ENCODE measurements at regions not wholly inside any gene's neighbourhood (a gene's known extent, or its start where the extent isn't known, plus 50 kb on each side); places are given as distances from the start of the nearest gene placed in this dataset.
A peak's percentile ranks its signal among the peaks of the same experiment; 100 is the strongest.

- no peaks in the 10 kb centered on the region for H3K79me2 ChIP-seq (ENCODE audit: control insufficient read depth, insufficient read depth, low read length)
- intact Hi-C loops (cut with micrococcal nuclease) (loop anchor here (1.0 to 10.0 kb wide), 7 partner anchors 52 to 350 kb away; partner anchors contain the start of genes ZEB1 and ZNF438), dilution Hi-C loops (cut with MboI; ENCODE audit: extremely low pct_ligation_motif_present, low sequenced_read_pairs) (no loop called here)
Measured at GRCh38 chr10:31134311-31134952, 102.8 kb upstream of the ZNF438 start.

More at GRCh38 chr10:31134311-31134952, 102.8 kb upstream of the ZNF438 start:
- no peak overlapping the region for H3K4me3 ChIP-seq (replicated peaks in 1 of 3; ENCODE audit: insufficient read depth in 1 of 3, low read depth in 1 of 3, low read length in 3 of 3)
- H3K9ac ChIP-seq (replicated peaks; ENCODE audit: extremely low read depth, insufficient read depth, low read length): peak overlapping the region; percentile 70
- no peaks in the 10 kb centered on the region for H4K20me1 ChIP-seq (replicated peaks; ENCODE audit: control insufficient read depth, extremely low read depth, insufficient read depth, low read length)
- peak overlapping the region; percentile 60 for H3K4me2 ChIP-seq (ENCODE audit: insufficient read depth, low read length)
- ChIA-PET CTCF (interaction anchor here (0.6 to 2.3 kb wide), 6 partner anchors 13 to 413 kb away, joined by 3 to 9 read pairs (median 3); partner anchors contain the start of gene ZNF438), POLR2A (interaction anchor here (0.6 to 0.9 kb wide), 2 partner anchors 101 to 124 kb away, joined by 5 to 11 read pairs; no protein-coding TSS in a partner anchor)
- TF ChIP-seq POLR2AphosphoS5 (IDR thresholded peaks at IDR 0.05; ENCODE audit: insufficient read depth, low read depth, low read length) (peak; percentile 94), FOS (IDR thresholded peaks at IDR 0.05; ENCODE audit: borderline replicate concordance, insufficient read depth, low read length) (peak; percentile 55), POLR2A (IDR thresholded peaks at IDR 0.05; ENCODE audit: low read depth, low read length) (peak; percentile 64), MAX (IDR thresholded peaks at IDR 0.05; ENCODE audit: insufficient read depth, insufficient read length) (no peak), MYC (IDR thresholded peaks at IDR 0.05; ENCODE audit: low read depth, low read length) (no peak), EZH2 (IDR thresholded peaks at IDR 0.05; ENCODE audit: borderline replicate concordance, low read depth, low read length, severe bottlenecking) (no peak), GATA2 (IDR thresholded peaks at IDR 0.05; ENCODE audit: insufficient read depth, insufficient read length, low read depth, low read length) (peak; percentile 30), JUN (IDR thresholded peaks at IDR 0.05; ENCODE audit: borderline replicate concordance, insufficient read depth, insufficient read length, low read depth) (peak; percentile 71)
- TF ChIP-seq, protein P1, sequence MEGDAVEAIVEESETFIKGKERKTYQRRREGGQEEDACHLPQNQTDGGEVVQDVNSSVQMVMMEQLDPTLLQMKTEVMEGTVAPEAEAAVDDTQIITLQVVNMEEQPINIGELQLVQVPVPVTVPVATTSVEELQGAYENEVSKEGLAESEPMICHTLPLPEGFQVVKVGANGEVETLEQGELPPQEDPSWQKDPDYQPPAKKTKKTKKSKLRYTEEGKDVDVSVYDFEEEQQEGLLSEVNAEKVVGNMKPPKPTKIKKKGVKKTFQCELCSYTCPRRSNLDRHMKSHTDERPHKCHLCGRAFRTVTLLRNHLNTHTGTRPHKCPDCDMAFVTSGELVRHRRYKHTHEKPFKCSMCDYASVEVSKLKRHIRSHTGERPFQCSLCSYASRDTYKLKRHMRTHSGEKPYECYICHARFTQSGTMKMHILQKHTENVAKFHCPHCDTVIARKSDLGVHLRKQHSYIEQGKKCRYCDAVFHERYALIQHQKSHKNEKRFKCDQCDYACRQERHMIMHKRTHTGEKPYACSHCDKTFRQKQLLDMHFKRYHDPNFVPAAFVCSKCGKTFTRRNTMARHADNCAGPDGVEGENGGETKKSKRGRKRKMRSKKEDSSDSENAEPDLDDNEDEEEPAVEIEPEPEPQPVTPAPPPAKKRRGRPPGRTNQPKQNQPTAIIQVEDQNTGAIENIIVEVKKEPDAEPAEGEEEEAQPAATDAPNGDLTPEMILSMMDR (IDR thresholded peaks at IDR 0.05; ENCODE audit: extremely low read depth in 1 of 2, insufficient read depth in 1 of 2, low read depth in 1 of 2, low read length in 2 of 2): no peak
- peaks cover 21% of the 10 kb centered on the region for H3K4me1 ChIP-seq (ENCODE audit: control insufficient read depth, extremely low read depth, insufficient read depth, low read length)
- no peaks in the 10 kb centered on the region for H3K27me3 ChIP-seq (ENCODE audit: control insufficient read depth in 2 of 2, insufficient read depth in 2 of 2, low read length in 2 of 2)
- H3K9me1 ChIP-seq (replicated peaks; ENCODE audit: control insufficient read depth, extremely low read depth, insufficient read depth, low read length): no peaks in the 10 kb centered on the region
- FAIRE-seq (peak; percentile 88), DNase-seq (ENCODE audit: low read depth, low spot score) (peak; percentile 79)
- peak overlapping the region; percentile 96 for H3K27ac ChIP-seq (ENCODE audit: insufficient read depth, low read depth, low read length)
- TSS peak; percentile 79 for BruUV-seq (replicated peaks)
- H2AFZ ChIP-seq (ENCODE audit: low read depth, low read length): peak overlapping the region; percentile 70
- H3K36me3 ChIP-seq (ENCODE audit: control insufficient read depth in 2 of 2, extremely low read depth in 1 of 2, insufficient read depth in 2 of 2, low read length in 2 of 2): no peaks in the 10 kb centered on the region
- no peaks in the 10 kb centered on the region for H3K9me3 ChIP-seq (replicated peaks; ENCODE audit: control insufficient read depth, insufficient read depth, low read length)
